Astrocyte of the cerebellum (primary cell): ENCODE measurements at regions not wholly inside any gene's neighbourhood (a gene's known extent, or its start where the extent isn't known, plus 50 kb on each side); places are given as distances from the start of the nearest gene placed in this dataset.

ENCODE experiments used
- DNase-seq: peaks from one replicate; pipeline ENCODE4 v3.0.0-alpha.2; 2011; ENCODE audit warnings: low read depth
- H3K4me3 ChIP-seq: 2 replicates; pipeline ENCODE4 v1.5.1; 2011; ENCODE audit warnings: mild to moderate bottlenecking, low read depth, low read length, moderate library complexity
- in situ Hi-C: cut with HindIII; loops from 2 replicates; pipeline ENCODE4 v1.10.0; 2017; ENCODE audit warnings: low sequenced_read_pairs
- TF ChIP-seq, protein P1 (sequence below): IDR thresholded peaks from 2 replicates; pipeline ENCODE4 v1.5.1; 2012; ENCODE audit warnings: low read length, low read depth, moderate library complexity, mild to moderate bottlenecking; ENCODE audit errors: missing control alignments

DNA sequence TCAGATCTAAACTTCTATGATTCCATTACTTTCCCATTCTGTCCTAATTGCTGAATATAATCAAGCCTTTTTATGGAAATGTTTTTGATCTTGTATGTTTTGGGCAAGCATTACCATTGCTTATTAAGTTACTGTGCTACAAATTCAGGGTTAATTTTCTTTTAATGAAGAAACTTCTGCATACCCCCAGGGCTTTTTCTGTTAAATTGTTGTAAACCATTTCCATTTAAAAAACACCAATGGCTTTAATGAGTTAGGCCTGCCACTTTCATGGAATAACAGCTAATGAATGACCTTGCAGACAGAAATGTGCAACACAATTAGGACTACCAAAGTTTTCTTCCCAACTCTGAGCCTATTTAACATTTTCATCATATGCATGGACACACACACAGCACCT, 150.0 kb downstream of the DIPK2A start:
- TF ChIP-seq, protein P1, sequence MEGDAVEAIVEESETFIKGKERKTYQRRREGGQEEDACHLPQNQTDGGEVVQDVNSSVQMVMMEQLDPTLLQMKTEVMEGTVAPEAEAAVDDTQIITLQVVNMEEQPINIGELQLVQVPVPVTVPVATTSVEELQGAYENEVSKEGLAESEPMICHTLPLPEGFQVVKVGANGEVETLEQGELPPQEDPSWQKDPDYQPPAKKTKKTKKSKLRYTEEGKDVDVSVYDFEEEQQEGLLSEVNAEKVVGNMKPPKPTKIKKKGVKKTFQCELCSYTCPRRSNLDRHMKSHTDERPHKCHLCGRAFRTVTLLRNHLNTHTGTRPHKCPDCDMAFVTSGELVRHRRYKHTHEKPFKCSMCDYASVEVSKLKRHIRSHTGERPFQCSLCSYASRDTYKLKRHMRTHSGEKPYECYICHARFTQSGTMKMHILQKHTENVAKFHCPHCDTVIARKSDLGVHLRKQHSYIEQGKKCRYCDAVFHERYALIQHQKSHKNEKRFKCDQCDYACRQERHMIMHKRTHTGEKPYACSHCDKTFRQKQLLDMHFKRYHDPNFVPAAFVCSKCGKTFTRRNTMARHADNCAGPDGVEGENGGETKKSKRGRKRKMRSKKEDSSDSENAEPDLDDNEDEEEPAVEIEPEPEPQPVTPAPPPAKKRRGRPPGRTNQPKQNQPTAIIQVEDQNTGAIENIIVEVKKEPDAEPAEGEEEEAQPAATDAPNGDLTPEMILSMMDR: no peak
- DNase-seq: no peak
- in situ Hi-C loops: no loop called here
- no peak overlapping the region for H3K4me3 ChIP-seq

DNA sequence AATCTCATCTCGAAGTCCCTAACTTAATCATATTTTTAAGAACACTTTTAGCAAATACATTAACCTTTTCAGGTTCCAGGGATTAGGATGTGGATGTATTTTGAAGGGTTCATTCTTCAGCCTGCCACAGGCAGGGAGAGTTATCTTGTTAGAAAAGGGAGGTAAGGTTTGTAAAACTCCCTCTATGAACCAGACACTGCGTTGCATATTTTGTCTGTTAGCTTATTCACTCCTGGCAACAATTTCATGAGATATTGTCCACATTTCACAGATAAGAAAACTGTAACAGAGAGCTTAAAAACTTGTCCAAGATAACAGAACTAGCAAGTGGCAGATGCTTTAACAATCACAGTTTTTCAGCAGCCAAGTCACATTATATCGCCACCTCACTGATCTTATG, 155.4 kb downstream of the DIPK2A start:
- no peak overlapping the region for H3K4me3 ChIP-seq
- DNase-seq: no peak

DNA sequence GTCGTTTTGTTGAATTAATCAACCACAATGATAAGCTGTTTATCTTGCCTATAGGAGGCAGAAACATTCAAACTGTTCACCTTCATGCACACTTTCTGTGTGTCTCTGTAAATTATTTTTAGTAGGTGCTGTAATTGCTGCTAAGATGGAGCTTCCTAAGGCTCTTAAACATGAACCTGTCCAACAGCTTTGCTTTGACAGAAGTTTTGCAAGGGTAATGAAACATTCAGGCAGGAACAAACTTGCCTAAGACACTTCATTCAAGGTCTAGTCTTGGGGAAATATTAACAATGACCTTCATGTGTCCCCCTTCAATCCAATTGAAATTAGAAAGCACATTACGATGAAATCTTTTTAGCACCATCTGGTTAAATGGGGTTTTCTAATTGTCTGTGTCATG, 156.1 kb downstream of the DIPK2A start:
- no peak for DNase-seq
- TF ChIP-seq, protein P1: no peak
- no peak overlapping the region for H3K4me3 ChIP-seq
- in situ Hi-C loops: no loop called here

More for the DNA sequence above, 155.4 kb downstream of the DIPK2A start:
- TF ChIP-seq, protein P1: no peak
- in situ Hi-C loops: no loop called here

DNA sequence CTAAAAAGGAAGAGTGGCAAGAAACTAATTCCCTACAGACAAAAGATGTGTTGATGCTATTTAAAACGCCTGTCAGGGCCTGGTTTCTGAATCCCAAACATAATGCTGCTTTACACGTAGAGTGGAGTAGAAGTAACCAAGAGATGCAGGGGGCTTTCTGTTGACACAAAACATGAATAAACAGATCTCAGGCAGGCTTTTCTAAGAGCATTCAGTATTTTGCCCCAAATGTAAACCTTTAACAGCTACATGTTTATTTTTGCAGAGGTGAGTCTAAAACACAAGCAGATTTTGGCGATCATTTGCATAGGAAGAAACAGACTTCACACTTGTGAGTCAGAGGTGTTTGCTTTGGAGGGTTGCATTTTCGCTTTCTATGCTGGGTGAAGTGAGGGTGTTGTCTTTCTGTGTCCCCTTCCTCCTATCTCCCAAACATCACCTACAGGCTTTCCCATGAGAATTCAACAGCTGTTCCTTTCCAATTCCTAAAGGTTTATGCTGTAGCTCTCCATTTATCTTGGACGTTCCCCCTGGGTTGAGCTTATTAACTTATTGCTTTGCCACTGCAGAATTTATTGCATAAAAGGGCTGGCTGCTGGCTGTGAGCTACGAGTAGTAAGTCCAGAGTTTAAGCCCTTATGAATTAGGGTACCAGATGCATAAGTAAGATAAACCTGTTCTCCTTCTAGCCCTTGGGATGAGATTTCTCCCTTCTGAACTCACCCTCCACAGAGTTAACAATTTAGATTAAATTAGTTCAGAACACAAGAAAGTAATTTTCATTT, 156.7 kb downstream of the DIPK2A start:
- no peak overlapping the region for H3K4me3 ChIP-seq
- TF ChIP-seq, protein P1: no peak
- in situ Hi-C loops: no loop called here
- no peak for DNase-seq

DNA sequence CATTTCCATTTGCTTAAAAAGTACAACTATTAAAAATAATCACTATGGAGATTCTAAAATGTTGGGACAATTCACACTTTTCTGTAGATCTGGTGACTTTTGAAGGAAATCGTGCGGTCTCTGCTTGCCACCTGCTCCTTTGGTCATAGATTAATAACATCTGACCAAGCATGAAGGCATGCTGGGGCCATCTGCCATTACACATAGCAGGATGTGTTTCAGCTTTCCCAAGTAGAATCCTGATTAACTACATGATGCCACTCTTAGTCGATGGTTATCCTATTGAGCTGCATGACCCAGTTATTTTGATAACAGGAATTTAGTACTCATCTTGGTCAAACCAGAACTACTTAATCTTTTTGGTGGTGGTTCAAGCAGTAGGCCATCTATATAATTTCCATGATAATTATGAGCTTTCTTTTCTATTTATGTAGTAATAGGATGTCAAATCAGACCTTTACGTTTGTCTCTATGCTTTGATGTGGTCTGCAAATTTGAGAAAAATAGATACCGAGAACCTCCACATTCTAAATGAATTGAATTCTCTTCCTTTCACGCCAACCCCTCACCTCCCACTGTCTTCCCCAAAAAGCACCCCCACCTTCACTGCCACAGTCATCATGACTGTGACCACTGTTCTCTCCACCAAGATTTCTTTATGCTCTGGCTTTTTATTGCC, 158.1 kb downstream of the DIPK2A start:
- DNase-seq: no peak
- H3K4me3 ChIP-seq: no peak overlapping the region
- TF ChIP-seq, protein P1: no peak
- in situ Hi-C loops: no loop called here

DNA sequence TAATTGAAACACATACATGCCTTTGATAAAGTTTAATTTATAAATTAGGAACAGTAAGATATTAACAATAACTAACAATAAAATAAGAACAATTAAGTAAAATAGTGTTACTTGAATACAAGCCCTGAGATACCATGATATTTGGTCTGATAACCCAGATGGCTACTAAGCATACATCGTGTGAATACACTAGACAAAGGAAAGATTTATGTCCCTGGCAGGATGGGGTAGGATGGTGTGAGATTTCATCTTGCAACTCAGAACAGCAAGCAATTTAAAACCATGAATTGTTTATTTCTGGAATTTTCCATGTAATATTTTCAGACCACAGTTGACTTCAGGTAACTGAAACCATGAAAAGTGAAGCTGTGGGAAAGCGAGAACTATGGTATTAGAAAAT, 169.5 kb downstream of the DIPK2A start:
- no peak overlapping the region for H3K4me3 ChIP-seq
- TF ChIP-seq, protein P1: no peak
- in situ Hi-C loops: no loop called here

More for the DNA sequence above, 169.5 kb downstream of the DIPK2A start:
- no peak for DNase-seq
